NCI-H1436 treated with DMSO at 0.1 percent for 48 hours (cell line): ENCODE measurements at regions not wholly inside any gene's neighbourhood (a gene's known extent, or its start where the extent isn't known, plus 50 kb on each side); places are given as distances from the start of the nearest gene placed in this dataset.

Experiments used
- DNase-seq: peaks from one replicate; lab custom pipeline; 2025; lab: John Stamatoyannopoulos, UW

DNA sequence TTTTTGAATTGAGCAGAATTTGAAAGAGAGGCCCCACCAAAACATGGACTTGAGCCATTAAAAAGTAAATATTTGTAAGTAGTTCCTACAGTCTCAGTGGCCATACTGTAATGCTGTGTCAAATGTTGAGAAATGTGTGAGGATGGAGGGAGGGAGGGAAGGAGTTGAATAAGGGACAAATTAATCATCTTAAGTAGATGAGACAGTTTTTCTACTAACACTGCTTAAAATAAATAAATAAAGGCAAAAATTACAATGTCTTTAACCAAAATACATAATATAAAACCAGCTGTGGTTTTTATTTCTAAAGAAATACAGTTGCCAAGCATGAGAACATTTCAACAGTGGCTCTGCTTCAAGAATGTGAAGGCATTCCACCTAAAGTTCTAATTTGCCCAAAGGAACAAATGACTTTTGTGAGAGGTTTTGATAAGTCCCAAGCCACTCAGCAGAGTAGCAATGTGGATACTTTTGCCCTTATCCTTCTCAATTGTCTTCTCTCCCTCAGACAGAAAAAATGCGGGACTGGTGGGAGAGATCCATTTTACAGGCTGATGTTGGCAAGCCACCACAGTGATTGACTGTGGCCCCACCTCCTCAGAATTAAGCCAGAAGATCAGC is 427.0 kb upstream of the RARB start:
- DNase-seq: no peak

- DNase-seq: no peak
Measured at GRCh38 chr3:25002052-25002451, 426.0 kb upstream of the RARB start.

DNA sequence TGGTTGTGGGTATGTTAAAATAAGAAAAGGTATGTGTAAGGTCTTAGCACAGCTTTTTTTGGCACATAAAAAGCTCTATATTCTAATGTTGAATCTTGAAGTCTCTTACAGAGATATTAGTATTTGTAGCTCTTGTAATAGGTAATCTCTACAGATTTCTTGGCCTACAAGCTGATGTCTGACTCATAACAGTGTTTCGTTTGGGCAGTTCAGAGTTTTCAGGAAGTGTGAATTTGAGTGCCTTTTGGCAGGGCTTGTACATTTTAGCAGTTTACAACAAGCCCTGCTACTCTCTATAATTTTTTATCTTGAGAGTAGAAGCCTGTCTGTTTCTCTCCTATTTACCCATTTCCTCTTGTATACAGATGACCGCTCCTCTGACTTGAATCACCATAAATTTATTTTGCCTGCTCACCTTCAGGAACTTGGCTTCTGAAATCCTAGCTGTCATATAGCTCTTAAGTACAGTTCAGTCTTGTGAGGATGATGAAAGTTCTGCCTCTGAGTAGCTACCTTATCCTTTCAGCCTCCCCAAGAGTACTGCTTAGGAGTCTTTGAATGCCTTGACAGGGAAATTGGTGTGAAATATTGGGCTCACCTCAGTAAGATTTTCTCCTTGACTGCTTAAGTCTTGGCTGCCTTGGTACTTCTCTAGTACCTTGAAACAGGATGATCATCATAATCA is 419.9 kb upstream of the RARB start:
- no peak for DNase-seq

DNA sequence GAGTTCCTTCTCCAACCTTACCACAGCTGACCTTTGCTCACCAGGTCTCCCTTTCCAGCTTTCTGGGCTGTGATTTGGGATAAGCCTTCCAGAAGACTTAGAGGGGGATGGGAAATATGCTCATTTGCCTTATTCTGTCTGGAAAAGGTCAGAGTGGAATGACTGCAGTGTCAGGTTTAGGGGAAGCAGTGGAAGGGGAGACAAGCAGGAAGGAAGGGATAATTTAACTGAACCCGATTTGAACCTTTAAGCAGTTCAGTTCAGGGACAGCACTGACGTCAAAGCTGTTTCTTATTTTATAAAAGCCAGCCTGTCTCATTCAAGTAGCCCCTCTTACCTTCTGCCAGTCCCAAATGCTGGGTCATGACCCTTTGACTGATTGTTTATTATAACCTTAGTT is 418.4 kb upstream of the RARB start:
- no peak for DNase-seq

DNA sequence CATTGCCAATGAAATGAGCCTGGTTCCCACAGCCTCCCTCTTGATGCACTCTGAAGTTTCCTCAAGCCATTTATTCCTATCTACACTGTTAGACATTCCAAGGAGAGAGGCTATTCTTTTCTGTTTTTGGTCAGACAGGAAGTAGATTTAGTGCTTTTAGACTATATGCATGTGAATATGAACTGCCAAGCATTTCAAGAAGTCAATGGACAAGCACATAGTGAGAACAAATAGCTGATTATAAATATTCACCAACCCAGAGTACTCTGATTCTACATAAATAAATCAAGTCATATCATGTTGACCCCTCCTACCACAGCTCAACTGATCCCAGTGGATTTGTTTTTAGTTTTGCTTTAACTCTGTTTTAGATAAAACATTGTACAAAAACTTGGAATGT is 412.5 kb upstream of the RARB start:
- DNase-seq: no peak

DNA sequence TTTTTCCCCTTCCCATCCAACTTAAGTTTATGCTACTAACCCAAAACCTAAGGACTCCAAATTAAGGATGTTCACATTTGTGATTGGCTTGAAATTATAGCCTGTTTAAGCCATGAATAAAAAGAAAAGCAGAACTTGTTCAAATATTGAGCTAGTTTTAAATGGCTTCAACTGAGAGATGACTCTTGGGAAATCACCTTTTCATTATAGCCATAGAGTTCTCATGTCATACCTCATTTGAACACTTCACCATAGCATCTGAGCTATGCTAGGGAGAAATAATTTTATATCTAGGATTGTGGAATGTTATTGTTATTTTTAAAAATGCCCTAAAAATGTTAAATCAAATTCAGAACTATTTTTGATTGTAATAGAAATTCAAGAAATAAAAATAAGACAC is 409.2 kb upstream of the RARB start:
- DNase-seq: no peak

- no peak for DNase-seq
Measured at GRCh38 chr3:25019506-25019905, 408.6 kb upstream of the RARB start.

- DNase-seq: no peak
Measured at GRCh38 chr3:25021816-25022215, 406.2 kb upstream of the RARB start.

DNA sequence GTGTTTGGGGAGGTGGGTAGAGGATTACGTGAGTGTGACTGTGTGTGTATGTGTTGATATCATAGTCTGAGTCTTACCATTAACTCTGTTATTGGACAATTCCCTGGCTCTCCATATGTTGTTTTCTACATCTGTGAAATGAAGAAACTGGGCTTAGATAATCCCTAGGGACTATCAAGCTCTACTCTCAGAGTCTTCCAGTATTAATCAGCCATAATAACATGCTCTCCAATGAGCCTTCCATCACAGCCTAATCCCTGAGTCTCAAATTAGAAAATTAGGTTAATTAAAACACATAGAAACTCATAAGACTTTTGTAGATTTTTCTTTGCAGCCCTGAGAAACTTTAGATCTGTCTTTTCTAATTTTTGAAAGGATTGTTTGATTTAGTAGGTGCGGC is 404.2 kb upstream of the RARB start:
- DNase-seq: no peak

GRCh38 chr3:25025236-25025635 is 402.8 kb upstream of the RARB start:
- DNase-seq: no peak

DNA sequence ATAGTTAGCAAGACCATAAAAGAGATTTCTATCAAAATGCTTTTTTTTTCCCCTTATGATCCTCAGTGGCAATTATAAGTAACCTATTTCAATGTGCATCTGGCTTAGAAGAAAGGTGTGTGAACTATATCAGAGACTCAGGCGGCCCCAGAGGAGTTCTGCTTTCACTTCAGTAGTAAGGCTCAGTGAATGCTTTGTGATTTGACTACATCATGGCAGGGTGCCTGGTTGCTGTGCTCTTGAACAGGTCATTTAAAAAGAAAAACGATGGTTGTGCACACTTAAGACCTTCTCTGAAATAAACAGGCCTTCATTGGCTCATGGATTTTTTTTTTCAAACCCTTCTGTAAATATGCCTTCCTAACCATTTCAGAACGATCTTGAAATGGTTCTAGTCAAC is 400.4 kb upstream of the RARB start:
- DNase-seq: no peak

DNA sequence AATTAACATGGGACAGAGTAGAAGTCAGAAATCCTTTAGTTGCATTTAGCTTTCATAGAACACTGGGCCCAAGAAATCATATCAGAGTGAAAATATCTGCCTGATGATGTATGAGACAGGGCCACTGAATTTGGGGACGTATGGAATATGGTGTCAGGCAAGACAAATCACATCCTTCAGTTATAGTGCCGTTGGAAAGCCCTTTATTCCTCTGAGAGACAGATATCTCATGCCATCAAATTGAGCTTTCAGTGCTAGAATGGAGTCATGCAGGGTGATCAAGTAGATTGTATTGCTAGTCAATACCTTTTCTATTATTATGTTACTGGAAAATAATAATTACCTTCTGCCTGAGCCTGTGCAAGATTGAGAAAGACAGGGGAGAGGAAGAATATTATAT is 398.2 kb upstream of the RARB start:
- DNase-seq: no peak

- no peak for DNase-seq
Measured at GRCh38 chr3:25032344-25032743, 395.7 kb upstream of the RARB start.

GRCh38 chr3:25033407-25034029 is 394.5 kb upstream of the RARB start:
- no peak for DNase-seq

GRCh38 chr3:25035526-25035925 is 392.5 kb upstream of the RARB start:
- DNase-seq: no peak

DNA sequence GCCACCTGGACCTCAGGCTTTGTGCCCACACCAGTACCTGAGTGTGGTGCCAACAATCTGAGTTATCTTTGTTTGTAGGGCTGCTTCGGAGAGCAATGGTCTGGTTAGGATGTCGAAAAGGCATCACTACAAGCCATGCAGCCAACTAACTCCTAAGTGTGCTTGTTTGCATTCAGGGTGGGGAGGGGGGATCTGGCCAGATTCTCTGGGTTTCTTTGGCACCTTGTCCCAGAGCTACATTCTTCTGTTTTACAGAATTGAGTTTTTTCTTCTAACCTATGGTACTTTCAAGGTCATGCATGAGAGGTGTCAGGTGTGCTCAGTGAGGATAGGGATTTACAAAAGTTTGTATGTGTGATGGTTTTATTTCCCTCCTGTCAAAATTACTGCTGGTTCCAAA is 391.4 kb upstream of the RARB start:
- no peak for DNase-seq

DNA sequence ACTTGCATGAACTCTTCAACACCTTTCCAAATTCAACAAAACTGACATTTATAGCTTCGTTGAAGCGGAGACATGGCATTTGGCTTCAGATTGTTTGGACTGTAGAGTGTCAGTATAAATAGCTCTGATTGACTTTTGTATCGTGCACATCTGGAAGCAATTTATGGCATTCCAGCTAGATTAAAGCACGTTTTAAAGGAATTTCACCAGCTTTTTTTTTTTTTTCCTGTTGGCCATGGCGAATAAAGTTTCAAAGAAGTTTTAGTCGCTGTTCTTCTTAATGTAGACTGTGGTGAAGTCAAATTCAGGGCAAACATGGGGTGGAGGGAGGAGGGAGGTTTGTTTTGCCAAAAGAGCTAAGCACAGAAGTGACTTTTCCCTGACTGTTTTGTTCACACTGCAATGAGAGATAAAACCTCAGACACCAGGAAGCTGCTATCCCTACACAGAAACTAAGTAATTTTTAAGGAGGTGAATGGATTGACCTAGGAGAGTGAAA is 391.0 kb upstream of the RARB start:
- no peak for DNase-seq

DNA sequence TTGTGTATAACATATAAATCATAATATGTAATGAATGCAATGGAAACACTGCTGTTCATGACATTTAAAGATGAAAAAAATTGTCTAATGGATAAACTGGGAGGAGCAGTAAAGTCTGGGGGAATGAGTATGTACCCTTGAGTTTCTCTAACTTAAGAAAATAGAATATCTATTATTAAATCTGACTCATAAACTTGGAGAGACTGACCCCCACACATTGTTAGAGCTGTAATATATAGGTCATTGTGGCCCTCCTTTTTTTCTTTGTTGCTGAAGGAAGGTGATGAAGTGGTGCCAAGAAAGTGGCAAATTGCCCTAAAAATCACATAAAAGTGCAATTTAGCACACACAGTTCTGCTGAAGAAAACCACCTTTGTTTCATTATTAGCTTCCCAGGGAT is 389.8 kb upstream of the RARB start:
- no peak for DNase-seq

- no peak for DNase-seq
Measured at GRCh38 chr3:25038922-25039321, 389.1 kb upstream of the RARB start.

- DNase-seq: no peak
Measured at GRCh38 chr3:25040748-25041147, 387.3 kb upstream of the RARB start.

- no peak for DNase-seq
Measured at GRCh38 chr3:25041871-25042584, 386.0 kb upstream of the RARB start.

- DNase-seq: no peak
Measured at GRCh38 chr3:25043177-25043576, 384.9 kb upstream of the RARB start.

DNA sequence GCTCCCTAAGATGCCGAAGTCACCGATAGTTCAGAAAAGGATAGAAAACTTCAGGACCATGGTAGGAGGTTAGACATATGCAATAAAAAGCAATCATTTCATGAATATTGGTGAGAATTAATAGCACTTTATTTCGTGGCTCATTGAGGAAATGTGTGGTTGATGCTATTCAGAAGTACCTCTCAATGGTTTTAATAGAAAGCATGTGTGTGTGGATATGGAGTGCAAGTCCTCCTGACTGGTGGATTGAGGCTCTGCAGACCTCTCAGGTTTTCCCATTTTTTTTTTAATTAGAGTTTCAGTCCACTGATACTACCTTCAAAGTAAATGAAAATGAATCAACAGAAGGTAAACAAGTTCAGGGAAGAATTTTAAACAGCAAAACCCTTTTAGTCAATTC is 384.3 kb upstream of the RARB start:
- DNase-seq: no peak
